ENCODE measurements at regions not wholly inside any gene's neighbourhood (a gene's known extent, or its start where the extent isn't known, plus 50 kb on each side); places are given as distances from the start of the nearest gene placed in this dataset.

DNA sequence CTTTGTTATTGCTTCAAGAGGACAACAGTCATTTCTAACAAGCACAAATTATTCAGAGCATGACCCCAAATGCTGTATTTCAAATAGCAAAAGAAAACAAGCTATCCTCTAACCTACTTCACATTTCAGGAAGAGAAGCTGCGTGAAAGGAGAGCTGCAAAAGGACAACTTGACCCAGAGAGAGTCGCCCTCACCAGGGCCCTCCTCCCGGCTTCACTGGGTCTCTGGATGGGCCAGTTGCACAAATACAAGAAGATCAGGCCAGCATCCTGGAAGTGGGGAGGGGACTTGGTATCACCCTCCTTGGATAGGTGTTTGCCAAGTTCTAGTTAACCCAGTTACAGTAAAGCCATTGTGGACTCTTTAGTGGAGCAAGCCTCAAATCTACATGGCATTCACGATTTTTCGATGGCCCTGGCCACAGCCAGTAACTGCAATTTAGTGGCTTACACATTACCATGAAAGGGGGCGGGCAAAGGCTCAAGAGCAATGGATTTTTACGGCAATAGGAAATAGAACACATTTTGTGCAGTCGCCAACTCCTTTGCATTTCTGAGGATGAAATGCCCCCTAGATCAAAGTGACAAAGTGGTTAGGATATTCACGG, 166.9 kb upstream of the DIO2 start:
- no peak for DNase-seq

DNA sequence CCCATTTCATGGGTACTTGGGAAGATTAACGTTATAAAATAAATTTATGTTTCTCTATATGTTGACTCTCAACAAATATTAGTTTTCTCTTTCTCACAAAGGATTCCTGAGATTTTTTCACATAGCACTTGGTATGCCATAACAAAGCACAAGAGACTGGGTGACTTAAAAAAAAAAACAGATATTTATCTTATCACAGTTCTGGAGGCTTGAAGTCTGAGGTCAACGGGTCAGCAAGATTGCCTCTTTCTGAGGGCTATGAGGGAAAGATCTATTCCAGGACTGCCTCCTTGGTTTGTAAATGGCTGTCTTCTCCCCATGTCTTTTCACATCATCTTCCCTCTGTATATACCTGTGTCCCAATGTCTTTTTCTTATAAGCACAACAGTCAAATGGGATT, 153.5 kb upstream of the DIO2 start:
- DNase-seq = no peak

DNA sequence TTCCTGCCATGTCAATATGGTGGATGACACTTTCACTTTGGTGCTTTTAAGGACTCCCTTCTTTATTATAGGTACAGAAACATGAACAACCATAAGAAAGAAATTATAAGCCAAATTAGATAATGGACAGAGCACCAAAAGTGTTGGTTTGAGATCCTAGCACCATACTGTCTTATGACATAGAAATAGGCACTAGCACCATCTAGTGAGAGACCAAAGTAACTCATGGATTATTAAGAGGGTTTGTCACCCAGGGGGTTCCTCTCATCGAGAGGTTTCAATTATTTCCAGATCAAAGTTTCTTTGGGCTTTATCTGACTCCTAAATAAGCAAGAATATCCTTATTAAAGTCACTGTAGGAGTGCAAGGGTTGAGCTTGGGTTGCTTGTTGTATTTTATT, 153.0 kb upstream of the DIO2 start:
- no peak for DNase-seq

DNA sequence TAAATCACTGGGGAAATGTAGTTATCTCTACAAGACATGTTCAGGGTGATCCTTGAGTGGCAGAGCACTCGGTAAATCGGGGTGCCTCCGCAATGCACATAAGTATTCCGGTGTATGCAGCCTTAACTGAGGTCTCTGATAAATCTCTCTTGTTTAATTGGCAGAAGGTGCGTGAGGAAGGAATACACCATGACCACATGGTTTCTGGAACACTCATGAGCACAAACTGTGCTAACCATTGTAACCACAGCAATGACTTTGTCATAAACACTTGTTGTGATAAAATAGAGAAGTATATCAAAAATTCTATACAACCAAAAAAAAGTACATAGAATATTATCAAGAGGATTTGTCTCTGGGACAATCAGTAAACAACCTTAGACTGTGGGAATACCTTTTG, 146.8 kb upstream of the DIO2 start:
- no peak for DNase-seq

DNA sequence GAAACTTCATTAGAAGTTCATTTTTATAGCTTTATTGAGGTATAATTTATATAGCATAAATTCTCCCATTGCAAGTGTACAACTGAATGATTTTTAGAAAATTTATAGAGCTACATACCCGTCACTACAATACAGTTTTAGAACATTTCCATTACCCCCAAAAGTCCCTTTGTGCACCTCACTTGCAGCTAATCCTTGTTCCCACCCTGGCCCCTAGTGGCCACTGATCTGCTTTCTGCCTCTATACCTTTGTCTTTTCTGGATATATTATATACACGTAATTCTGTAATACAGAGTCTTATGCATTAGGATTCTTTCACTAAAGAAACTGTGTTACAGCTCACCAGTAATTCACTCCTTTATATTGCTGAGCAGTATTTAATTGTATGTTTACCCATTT, 145.1 kb upstream of the DIO2 start:
- DNase-seq = peak; percentile 4

DNA sequence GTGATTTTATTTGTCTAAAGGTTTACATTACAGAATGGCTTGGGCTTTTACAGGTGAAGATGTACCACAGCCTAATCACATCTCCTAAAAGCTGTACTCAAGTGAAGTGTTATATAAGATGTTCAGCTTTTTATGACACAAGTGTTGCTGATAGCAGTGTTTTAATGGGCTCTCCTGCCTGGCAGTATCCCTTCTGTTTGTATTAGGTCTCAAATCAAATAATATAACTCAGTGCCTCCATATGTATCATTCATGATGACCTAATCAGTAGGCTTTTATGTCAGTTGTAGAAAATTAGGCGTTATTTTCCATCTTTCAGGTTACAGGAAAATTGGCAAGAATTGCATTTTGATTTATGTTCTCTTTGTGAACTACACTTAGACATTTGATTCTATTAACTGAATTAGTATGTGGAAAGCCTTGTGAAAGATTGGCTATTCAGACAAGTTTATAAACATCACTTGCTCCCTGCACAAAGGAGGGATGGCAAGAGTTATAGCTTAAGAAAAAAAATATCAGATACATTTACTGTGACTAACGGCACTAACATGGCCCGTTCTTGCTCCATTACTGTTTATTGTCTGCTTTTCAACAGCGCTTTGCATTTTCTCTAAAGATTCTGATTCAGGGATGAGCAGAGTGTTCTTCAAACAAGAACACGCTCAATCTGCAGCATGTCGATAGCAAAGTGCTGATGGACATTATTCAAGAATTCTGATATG, 143.7 kb upstream of the DIO2 start:
- DNase-seq = no peak

DNA sequence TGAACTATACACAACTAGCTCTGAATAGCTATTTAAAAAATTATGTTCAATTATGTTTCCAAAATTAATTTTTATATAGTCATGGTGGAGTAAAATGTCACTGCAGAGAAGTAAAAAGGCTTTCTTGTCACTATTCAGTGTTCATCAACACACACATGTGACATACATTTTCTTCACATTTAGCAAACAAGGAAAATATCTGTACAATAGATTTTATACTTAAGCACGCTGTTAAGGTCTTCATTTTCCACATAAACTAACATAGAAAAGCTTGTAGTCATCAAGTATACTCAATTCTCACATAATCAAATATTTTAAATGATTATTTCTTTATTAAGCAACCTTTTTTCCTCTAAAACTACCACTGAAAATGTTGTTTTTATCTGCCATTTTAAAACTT, 141.2 kb upstream of the DIO2 start:
- DNase-seq = no peak

DNA sequence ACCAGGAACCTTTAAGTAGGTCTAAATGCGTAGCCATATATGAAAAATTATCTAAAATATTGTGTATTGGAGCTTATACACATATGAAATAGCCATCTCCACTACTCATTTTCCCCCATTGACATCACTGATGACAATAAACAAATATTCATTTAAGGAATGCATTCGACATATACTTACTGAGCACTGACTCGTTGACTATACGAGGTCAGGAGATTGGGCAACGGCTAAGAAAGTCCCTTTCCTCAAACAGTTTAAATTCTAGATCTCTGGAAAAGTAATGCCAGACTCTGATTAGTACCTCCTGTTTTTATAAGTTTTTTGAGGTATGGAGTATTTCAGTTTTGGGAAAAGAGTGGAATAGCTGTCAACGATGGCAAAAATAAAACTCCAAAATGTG, 139.4 kb upstream of the DIO2 start:
- no peak for DNase-seq

DNA sequence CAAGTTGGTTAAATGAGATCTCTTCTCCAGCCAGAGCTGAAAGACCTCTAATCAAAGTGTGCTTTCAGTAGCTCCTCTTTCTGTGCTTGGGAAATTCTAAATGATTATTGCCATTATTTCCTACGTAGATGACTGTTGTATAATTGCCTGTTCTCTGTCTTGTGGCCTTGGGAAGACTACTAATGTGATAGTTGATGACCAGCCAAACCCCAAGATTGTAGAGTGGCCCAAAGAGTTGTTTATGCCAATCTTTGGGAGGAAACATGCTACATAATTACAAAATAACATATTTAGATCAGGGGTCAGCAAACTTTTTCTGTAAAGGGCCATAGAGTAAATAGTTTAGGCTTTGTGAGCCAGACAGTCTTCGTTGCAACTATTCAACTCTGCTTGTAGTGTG, 135.1 kb upstream of the DIO2 start:
- no peak for DNase-seq

DNA sequence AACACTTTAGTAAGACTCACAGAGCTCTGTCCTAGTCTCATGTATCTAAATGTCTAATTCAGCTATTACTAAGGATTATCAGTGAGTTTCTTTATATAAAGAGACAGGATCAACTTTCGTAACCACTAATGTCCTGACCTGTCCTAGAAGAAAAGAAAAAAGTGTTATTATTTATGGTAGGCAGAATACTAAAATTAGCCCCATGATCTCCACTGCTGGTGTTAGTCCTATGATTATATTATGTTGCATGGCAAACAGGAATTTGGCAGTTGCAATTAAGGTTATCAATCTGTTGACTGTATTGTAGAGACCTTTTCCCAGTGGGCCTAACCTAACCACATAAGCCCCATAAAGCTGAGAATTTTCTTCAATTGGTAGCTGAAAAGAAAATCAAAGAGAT, 132.9 kb upstream of the DIO2 start:
- no peak for DNase-seq

DNA sequence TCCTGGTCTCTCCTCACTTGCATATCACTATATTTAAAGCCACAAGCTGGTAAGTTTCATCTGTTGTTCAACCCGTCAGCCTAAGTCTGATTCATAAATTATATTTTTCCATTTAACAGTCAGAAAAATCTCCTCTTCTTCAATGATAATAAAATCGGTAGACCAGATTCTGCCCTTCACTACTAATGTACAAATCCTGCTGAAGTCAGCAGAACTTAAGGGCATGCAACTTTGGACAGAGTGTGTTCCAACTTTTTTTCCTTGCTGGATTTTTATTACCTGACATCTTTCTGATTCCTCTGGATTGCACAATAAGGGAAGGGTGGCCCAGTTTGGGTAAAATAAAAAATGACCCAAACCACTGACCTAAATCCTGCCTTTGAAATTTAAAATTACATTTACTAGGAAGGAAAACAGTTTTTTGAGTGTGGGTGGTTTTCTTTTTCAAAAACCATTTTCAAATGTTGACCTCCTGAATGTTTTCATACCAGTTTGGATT, 125.4 kb upstream of the DIO2 start:
- no peak for DNase-seq

DNA sequence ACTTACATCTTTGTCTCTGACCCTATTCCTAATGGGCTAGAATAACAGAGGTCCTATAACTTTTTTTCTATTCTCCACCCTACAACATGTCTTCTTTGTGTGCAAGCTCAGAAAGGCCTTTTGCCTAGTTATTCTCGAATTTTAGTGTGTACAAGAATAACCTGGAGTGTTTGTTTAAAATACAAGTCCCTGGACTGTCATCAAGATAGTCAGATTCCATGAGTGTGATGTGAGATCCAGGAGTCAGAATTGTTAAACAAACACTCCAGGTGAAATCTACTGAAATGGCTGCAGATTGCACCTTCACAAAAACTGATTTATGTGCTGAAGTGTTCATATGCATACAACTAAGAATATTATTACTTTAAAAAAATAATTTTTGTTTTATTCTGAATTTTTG, 114.4 kb upstream of the DIO2 start:
- no peak for DNase-seq

DNA sequence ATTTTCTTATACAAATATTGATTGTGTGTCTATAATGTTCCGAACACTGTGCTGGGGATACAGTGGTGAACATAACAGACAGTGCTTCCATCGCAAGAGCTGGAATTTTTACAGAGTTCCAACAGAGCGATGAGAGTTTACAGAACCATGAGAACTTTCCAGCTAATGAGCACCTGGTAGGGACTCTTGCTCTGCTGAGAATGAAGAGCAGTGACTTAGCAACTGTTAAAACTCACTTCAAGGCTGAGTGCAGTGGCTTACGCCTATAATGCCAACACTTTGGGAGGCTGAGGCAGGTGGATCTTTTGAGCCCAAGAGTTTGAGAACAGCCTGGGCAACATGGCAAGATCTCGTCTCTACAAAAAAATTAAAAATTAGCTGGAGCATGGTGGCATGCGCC, 113.8 kb upstream of the DIO2 start:
- DNase-seq = no peak

DNA sequence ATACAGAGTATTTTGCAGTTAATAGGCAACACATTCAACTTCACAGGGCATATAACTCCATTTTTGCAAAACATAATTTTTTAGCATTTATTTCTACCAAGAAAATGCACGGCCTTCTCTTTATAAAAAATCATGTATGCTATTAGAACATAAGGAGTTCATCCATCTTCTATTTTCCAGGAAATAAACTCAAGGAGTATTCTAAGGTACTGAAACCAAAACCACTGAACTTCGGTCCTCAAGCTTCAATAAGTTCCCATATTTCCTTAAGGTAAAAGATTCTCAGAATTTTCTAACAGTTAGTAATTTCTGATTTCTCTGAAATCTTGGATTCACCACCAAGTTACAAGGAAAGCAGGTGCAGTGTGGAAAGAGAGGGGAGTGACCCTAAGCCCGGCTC, 113.3 kb upstream of the DIO2 start:
- no peak for DNase-seq

DNA sequence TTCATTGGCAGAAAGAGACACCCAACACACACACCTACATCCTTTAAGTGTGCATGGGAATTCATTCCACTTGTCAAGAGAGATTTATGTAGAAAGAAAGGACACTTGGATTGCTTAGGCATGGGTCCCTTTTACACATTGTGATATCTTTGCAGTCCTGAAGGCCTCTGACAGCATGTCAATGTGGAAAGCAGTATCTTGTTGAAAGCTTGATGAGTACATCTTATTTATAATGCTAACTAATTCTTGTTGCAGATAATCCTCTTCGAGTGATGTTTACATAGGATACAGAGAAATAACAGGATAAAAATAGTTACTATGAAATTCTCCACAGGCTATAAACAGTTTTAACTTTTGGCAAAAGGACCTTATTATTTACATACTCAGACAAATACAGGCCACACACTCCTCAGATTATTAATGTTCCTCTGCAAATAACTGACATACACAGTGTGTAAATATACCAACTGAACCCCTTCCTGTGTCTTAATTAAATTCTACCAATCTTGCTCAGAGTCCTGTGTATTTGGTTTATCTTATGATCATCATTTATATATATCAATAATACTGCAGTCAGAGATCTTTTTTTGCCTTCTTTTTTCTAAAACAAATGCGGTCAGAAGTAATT, 111.8 kb upstream of the DIO2 start:
- DNase-seq = no peak

DNA sequence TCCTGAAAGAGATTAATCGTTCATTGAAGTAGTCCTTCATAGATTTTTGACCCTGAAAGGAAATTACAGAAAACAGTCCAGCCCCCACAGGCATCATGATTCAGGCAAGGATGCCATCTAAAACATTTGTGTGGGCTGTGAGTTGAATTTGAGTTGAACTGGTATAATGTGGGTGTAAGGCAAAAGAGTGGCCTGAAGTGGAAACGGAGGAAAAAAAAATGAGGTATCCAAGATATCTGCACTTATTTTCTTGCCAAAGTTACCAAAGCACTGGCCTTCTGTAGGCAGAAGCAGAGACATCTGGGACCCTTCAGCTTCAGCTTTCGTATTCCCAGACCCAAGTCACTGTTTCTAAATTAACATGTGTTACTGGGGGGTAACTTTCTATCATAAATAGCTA, 105.1 kb upstream of the DIO2 start:
- no peak for DNase-seq

DNA sequence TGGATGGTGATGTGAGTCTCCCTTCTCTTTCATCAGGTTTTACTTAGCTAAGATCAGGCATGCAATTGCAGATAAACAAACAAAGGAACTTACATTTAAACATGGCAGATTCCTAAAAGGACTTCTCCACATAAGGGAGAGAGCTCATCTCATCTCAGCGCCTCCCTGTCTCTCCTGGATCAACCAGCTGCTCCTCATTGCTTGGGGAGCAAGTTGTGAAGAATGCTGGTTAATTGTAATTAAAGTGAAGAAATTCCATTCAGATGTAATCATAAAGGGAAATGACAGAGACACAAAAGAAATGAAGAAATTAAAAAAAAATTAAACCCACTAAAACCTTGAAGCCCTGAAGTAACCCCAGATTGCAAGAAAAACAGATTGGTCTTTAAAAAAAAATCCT, 104.4 kb upstream of the DIO2 start:
- no peak for DNase-seq

DNA sequence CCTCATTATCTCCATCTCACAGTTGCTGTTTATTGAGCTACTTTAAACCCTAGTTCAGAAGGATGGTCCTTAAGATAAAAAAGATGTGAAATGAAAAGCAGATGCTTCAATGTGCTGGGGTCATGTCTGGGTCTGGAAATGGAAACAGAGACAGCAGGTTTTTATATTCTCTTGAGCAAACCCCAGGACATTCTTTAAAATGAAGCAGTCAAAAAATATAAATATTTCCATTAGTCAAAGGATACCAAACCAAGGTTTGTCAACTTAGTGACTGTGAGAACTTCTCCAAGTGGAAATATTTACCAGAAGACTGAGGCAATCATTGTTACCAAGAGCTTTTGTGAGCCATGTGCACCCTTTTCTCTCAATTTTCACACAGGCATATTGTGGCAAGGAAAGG, 102.5 kb upstream of the DIO2 start:
- DNase-seq = no peak

DNA sequence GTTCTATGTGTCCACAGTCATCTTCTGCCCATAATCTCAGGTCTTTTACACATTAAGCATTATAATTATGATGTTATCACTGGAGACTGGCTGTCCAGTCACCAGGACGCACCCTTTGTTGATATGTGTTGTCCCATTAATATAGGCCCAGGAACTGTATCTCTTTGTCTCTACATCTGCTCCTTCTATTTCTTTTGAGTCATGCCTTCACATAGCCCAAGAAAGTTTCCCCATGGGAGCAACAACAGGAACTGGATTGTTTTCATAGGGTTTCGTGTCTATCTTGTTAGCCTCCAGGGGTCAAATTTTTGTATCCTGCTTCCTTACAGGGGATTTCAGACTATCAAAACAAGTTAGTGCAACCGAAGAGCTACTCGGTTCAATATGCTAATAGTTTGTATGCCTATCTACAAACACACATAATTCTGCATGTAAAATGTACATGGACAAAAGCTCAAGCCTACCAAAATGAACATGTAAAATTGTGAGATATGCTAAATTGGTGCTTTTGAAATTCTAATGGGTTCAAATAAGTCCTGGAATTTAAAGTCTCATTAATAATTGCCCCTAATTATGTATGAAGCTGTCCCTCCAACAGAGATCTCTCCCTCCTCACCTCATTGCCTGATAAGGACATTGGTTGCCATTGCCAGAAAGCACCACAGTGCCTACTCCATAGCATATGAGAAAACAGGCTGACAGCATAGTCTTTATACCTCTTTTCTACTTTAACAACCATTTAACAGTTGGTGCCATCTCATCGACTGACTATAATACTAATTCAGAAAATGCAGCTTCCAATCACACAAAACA, 99.8 kb upstream of the DIO2 start:
- no peak for DNase-seq

DNA sequence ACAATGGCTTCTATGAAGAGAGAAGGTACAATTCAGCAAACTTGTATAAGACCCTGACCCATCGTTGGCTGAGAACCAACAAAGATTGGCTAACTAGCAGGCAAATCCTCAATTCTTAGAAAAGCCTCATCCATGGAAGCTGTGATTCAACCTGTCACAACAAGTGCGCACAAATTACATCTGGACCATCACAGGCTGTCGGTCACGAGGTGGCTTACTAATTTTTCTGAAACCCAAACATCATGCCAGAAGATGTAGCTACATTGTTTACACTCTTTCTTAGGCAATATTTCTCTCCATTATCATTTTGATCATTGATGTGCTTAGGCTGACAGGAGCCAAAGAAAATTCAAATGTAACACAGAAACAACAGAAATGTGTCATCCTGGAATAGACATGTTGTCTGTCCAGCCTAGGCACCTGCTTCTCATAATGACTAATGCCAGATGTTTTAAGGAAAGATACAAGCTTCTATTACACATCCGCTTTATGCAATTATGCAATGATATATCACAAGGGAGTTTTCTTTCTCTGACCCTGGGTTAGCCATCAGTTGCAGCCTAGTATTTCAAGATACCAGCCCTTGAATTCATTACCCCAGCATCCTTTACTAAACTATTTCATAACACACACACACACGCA, 92.9 kb upstream of the DIO2 start:
- no peak for DNase-seq

DNA sequence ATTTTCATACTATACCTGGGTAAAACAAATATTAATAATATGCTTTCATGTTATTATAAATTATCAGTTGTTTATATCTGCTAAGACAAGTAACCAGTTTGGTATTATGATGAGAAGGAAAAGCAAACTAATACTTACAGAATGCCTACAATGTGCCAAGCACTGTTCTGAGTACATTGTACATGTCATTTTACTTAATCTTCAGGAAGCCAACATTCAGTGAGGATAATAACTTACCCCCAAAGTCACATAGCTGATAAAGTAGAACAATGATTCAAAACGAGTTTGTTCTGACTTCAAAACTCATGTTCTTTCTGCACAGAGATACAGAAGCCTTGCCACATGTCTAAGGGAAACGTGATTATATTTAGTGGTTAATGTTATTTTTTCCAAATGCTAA, 89.0 kb upstream of the DIO2 start:
- no peak for DNase-seq

DNA sequence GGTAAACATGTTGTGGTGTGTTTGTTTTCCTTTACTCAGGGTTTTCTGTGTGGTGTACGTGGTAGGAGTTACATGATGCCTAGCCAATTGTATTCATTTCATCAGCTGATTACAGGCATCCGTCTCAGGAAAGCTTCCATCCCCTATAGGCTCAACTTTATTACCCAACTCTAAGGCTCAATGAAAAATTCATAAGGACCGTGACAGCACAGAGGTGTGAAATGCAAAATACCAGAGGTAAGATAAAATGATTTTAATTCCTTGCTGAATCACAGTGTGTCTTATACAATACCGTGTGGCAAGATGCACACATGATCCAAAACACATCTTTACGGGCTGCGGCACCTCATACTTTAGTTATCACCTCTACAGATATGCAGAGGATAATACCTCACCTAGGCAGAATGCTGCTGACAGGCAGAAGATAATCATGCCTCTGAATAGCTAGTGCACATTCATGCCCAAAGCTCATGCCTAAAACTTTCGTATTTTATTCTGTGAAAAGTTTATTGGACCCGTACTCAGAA, 87.2 kb upstream of the DIO2 start:
- DNase-seq = no peak

DNA sequence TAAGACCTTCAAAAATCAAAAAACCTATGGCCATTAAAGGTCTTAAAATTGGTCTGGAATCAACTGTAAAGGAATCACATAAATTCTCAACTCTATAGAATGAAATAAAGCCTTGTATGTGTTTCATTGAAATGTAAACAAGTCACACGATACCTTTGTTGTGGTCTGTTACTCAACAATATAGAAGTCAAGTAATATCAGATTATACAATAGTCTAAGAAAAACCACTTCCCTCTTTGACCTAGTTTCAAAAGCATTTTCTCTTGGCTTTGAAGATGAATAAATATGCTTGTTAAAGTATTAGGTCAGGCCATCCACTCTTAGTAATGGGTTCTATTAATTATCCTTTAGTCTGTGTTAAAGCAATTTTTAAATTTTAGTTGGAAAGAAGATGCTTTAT, 79.8 kb upstream of the DIO2 start:
- DNase-seq = no peak

Measured in midbrain (tissue), 1 donor.